Epithelial cell of proximal tubule (primary cell): ENCODE measurements at regions not wholly inside any gene's neighbourhood (a gene's known extent, or its start where the extent isn't known, plus 50 kb on each side); places are given as distances from the start of the nearest gene placed in this dataset.
A peak's percentile ranks its signal among the peaks of the same experiment; 100 is the strongest.

ENCODE experiments used
- DNase-seq: peaks from one replicate; pipeline ENCODE4 v3.0.0-alpha.2; 2011; ENCODE audit warnings: low read depth
- H3K4me3 ChIP-seq: 2 replicates; pipeline ENCODE4 v1.5.1; 2011; ENCODE audit warnings: low read depth, mild to moderate bottlenecking, low read length
- TF ChIP-seq, protein P1 (sequence below): conservative IDR thresholded peaks from 2 replicates; pipeline ENCODE4 v1.5.1; 2012; ENCODE audit warnings: low read depth, mild to moderate bottlenecking, low read length

GRCh38 chrX:20319054-20319453 is 52.3 kb upstream of the RPS6KA3 start:
- TF ChIP-seq, protein P1, sequence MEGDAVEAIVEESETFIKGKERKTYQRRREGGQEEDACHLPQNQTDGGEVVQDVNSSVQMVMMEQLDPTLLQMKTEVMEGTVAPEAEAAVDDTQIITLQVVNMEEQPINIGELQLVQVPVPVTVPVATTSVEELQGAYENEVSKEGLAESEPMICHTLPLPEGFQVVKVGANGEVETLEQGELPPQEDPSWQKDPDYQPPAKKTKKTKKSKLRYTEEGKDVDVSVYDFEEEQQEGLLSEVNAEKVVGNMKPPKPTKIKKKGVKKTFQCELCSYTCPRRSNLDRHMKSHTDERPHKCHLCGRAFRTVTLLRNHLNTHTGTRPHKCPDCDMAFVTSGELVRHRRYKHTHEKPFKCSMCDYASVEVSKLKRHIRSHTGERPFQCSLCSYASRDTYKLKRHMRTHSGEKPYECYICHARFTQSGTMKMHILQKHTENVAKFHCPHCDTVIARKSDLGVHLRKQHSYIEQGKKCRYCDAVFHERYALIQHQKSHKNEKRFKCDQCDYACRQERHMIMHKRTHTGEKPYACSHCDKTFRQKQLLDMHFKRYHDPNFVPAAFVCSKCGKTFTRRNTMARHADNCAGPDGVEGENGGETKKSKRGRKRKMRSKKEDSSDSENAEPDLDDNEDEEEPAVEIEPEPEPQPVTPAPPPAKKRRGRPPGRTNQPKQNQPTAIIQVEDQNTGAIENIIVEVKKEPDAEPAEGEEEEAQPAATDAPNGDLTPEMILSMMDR = no peak
- no peak for DNase-seq
- H3K4me3 ChIP-seq = no peak overlapping the region

GRCh38 chrX:20317873-20318272 is 51.2 kb upstream of the RPS6KA3 start:
- H3K4me3 ChIP-seq = no peak overlapping the region
- peak; percentile 36 for DNase-seq
- TF ChIP-seq, protein P1 = no peak
